ENCODE measurements at regions not wholly inside any gene's neighbourhood (a gene's known extent, or its start where the extent isn't known, plus 50 kb on each side); places are given as distances from the start of the nearest gene placed in this dataset.

- no peak for DNase-seq
Observed at GRCh38 chrX:9148615-9149399, 114.9 kb upstream of the FAM9B start.

GRCh38 chrX:9149501-9150245 is 115.7 kb upstream of the FAM9B start:
- DNase-seq, result no peak

- DNase-seq, result no peak
Observed at GRCh38 chrX:9151772-9152307, 117.9 kb upstream of the FAM9B start.

GRCh38 chrX:9153300-9153699 is 119.4 kb upstream of the FAM9B start:
- DNase-seq, result no peak

- no peak for DNase-seq
Observed at GRCh38 chrX:9158611-9159010, 124.7 kb upstream of the FAM9B start.

GRCh38 chrX:9160698-9161329 is 126.9 kb upstream of the FAM9B start:
- DNase-seq, result no peak

GRCh38 chrX:9162698-9163097 is 128.8 kb upstream of the FAM9B start:
- DNase-seq, result no peak

- DNase-seq, result no peak
Observed at GRCh38 chrX:9163214-9163709, 129.3 kb upstream of the FAM9B start.

GRCh38 chrX:9164086-9164485 is 130.2 kb upstream of the FAM9B start:
- no peak for DNase-seq

GRCh38 chrX:9164533-9165426 is 130.9 kb upstream of the FAM9B start:
- DNase-seq, result no peak

- no peak for DNase-seq
Observed at GRCh38 chrX:9166584-9166944, 132.6 kb upstream of the FAM9B start.

GRCh38 chrX:9171841-9172463 is 138.0 kb upstream of the FAM9B start:
- DNase-seq, result no peak

- no peak for DNase-seq
Observed at GRCh38 chrX:9172464-9172850, 138.5 kb upstream of the FAM9B start.

GRCh38 chrX:9180623-9181022 is 146.7 kb upstream of the FAM9B start:
- no peak for DNase-seq

- no peak for DNase-seq
Observed at GRCh38 chrX:9182041-9182440, 148.1 kb upstream of the FAM9B start.

- DNase-seq, result no peak
Observed at GRCh38 chrX:9183481-9183880, 149.6 kb upstream of the FAM9B start.

GRCh38 chrX:9184211-9184610 is 150.3 kb upstream of the FAM9B start:
- no peak for DNase-seq

GRCh38 chrX:9188117-9188516 is 154.2 kb upstream of the FAM9B start:
- DNase-seq, result no peak

- DNase-seq, result no peak
Observed at GRCh38 chrX:9189286-9189685, 155.4 kb upstream of the FAM9B start.

- DNase-seq, result no peak
Observed at GRCh38 chrX:9191392-9191791, 157.5 kb upstream of the FAM9B start.

- no peak for DNase-seq
Observed at GRCh38 chrX:9195199-9195880, 161.4 kb upstream of the FAM9B start.
